Lower lobe of right lung (tissue), 2 donors: ENCODE measurements at regions not wholly inside any gene's neighbourhood (a gene's known extent, or its start where the extent isn't known, plus 50 kb on each side); places are given as distances from the start of the nearest gene placed in this dataset.

Experiments used
- ATAC-seq, 2 donors: fragments of 200-7000 bp; cut with Tn5 transposase; one replicate each; pipeline ENCODE4 v1.9.1; 2020 to 2022; ENCODE audit warnings: mild to moderate bottlenecking in 2 of 2, moderate library complexity in 2 of 2
- DNase-seq: peaks from one replicate; pipeline ENCODE4 v3.0.0-alpha.2; 2020
- H3K27ac ChIP-seq: fragments of 200-600 bp; one replicate; pipeline ENCODE4 v1.8.0; 2022
- H3K27me3 ChIP-seq: fragments of 200-600 bp; one replicate; pipeline ENCODE4 v1.8.0; 2022; ENCODE audit warnings: low read depth
- H3K36me3 ChIP-seq: fragments of 200-600 bp; one replicate; pipeline ENCODE4 v1.8.0; 2022; ENCODE audit warnings: mild to moderate bottlenecking
- H3K4me1 ChIP-seq: fragments of 200-600 bp; one replicate; pipeline ENCODE4 v1.8.0; 2022
- H3K4me3 ChIP-seq: fragments of 200-600 bp; one replicate; pipeline ENCODE4 v1.8.0; 2022; ENCODE audit warnings: mild to moderate bottlenecking
- H3K9me3 ChIP-seq: fragments of 200-600 bp; one replicate; pipeline ENCODE4 v1.8.0; 2022
- CTCF ChIP-seq: fragments of 200-600 bp; IDR thresholded peaks from one replicate; pipeline ENCODE4 v1.8.0; 2022; ENCODE audit warnings: antibody characterized with exemption, mild to moderate bottlenecking
- intact Hi-C: fragments of 100-400 bp; cut with DNase I; formaldehyde crosslinking; loops from one replicate; pipeline ENCODE4 v1.11.0; 2022
- donor health status: DM: no; HTN: yes; CAD: no; lungs with severe emphysema.

GRCh38 chr22:22946131-22946530, 58.5 kb downstream of the IGLL5 start:
- H3K4me1 ChIP-seq = no peaks in the 10 kb centered on the region
- DNase-seq (no peak), ATAC-seq (no peak)
- no peak overlapping the region for H3K27ac ChIP-seq
- no peaks in the 10 kb centered on the region for H3K36me3 ChIP-seq
- no peaks in the 10 kb centered on the region for H3K9me3 ChIP-seq
- TF ChIP-seq CTCF = no peak
- no peak overlapping the region for H3K4me3 ChIP-seq
- peaks cover 15% of the 10 kb centered on the region for H3K27me3 ChIP-seq
- intact Hi-C loops = no loop called here

GRCh38 chr22:22948651-22949571, 61.3 kb downstream of the IGLL5 start:
- Histone ChIP-seq H3K27me3 (peaks cover 23% of the 10 kb centered on the region), H3K9me3 (no peaks in the 10 kb centered on the region), H3K36me3 (no peaks in the 10 kb centered on the region), H3K4me1 (no peaks in the 10 kb centered on the region), H3K27ac (no peak overlapping the region), H3K4me3 (no peak overlapping the region)
- TF ChIP-seq CTCF = no peak
- DNase-seq (no peak), ATAC-seq (no peak)
- intact Hi-C loops = no loop called here

- no peak for TF ChIP-seq CTCF
- no peaks in the 10 kb centered on the region for H3K9me3 ChIP-seq
- ATAC-seq (no peak), DNase-seq (no peak)
- H3K27ac ChIP-seq = no peak overlapping the region
- intact Hi-C loops = no loop called here
- no peaks in the 10 kb centered on the region for H3K4me1 ChIP-seq
- H3K36me3 ChIP-seq = no peaks in the 10 kb centered on the region
- peaks cover 31% of the 10 kb centered on the region for H3K27me3 ChIP-seq
- H3K4me3 ChIP-seq = no peak overlapping the region
Observed at GRCh38 chr22:22949953-22950352, 62.3 kb downstream of the IGLL5 start.

GRCh38 chr22:22951035-22951434, 63.4 kb downstream of the IGLL5 start:
- TF ChIP-seq CTCF = no peak
- intact Hi-C loops = no loop called here
- no peak overlapping the region for H3K27ac ChIP-seq
- no peaks in the 10 kb centered on the region for H3K4me1 ChIP-seq
- ATAC-seq (no peak), DNase-seq (no peak)
- no peak overlapping the region for H3K4me3 ChIP-seq
- H3K27me3 ChIP-seq = peaks cover 40% of the 10 kb centered on the region
- H3K9me3 ChIP-seq = no peaks in the 10 kb centered on the region
- H3K36me3 ChIP-seq = no peaks in the 10 kb centered on the region

- no peak overlapping the region for H3K27ac ChIP-seq
- no peaks in the 10 kb centered on the region for H3K9me3 ChIP-seq
- intact Hi-C loops = no loop called here
- H3K4me3 ChIP-seq = no peak overlapping the region
- no peaks in the 10 kb centered on the region for H3K4me1 ChIP-seq
- DNase-seq = no peak
- peaks cover 46% of the 10 kb centered on the region for H3K27me3 ChIP-seq
- no peak for ATAC-seq
- TF ChIP-seq CTCF = no peak
- no peaks in the 10 kb centered on the region for H3K36me3 ChIP-seq
Observed at GRCh38 chr22:22952531-22953280, 65.1 kb downstream of the IGLL5 start.
